ENCODE measurements at regions not wholly inside any gene's neighbourhood (a gene's known extent, or its start where the extent isn't known, plus 50 kb on each side); places are given as distances from the start of the nearest gene placed in this dataset.

DNA sequence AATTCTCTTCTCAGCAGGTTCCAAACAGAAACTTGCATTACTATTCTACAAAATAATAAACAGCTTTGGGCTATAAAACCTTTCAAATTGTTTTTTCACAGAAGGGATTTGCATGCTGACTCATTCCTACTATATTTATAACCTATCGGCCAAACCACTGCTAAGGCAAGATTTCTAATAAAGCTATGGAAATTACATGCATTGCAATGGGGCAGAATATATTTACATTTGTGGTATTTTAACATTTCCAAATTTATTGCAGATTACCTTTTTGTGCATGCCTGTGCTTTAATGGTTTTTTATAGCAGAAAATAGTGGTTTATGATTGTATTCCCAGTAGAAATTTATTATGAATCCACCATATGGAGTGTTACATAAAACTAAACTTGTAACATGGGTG, 69.0 kb upstream of the NPVF start:
- no peaks in the 10 kb centered on the region for H3K9me3 Mint-ChIP-seq (ENCODE audit: low read depth)
- peaks cover 13% of the 10 kb centered on the region for H3K4me1 Mint-ChIP-seq (ENCODE audit: low read depth)
- no peak overlapping the region for H3K27ac Mint-ChIP-seq (ENCODE audit: unreplicated experiment)
- TF ChIP-seq, protein P1, sequence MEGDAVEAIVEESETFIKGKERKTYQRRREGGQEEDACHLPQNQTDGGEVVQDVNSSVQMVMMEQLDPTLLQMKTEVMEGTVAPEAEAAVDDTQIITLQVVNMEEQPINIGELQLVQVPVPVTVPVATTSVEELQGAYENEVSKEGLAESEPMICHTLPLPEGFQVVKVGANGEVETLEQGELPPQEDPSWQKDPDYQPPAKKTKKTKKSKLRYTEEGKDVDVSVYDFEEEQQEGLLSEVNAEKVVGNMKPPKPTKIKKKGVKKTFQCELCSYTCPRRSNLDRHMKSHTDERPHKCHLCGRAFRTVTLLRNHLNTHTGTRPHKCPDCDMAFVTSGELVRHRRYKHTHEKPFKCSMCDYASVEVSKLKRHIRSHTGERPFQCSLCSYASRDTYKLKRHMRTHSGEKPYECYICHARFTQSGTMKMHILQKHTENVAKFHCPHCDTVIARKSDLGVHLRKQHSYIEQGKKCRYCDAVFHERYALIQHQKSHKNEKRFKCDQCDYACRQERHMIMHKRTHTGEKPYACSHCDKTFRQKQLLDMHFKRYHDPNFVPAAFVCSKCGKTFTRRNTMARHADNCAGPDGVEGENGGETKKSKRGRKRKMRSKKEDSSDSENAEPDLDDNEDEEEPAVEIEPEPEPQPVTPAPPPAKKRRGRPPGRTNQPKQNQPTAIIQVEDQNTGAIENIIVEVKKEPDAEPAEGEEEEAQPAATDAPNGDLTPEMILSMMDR (IDR thresholded peaks at IDR 0.05) = no peak
- H3K27me3 Mint-ChIP-seq (ENCODE audit: low read depth) = no peaks in the 10 kb centered on the region
- no peaks in the 10 kb centered on the region for H3K36me3 Mint-ChIP-seq (ENCODE audit: low read depth)
- DNase-seq (ENCODE audit: low spot score) = no peak
- no peak overlapping the region for H3K4me3 Mint-ChIP-seq (ENCODE audit: unreplicated experiment)

DNA sequence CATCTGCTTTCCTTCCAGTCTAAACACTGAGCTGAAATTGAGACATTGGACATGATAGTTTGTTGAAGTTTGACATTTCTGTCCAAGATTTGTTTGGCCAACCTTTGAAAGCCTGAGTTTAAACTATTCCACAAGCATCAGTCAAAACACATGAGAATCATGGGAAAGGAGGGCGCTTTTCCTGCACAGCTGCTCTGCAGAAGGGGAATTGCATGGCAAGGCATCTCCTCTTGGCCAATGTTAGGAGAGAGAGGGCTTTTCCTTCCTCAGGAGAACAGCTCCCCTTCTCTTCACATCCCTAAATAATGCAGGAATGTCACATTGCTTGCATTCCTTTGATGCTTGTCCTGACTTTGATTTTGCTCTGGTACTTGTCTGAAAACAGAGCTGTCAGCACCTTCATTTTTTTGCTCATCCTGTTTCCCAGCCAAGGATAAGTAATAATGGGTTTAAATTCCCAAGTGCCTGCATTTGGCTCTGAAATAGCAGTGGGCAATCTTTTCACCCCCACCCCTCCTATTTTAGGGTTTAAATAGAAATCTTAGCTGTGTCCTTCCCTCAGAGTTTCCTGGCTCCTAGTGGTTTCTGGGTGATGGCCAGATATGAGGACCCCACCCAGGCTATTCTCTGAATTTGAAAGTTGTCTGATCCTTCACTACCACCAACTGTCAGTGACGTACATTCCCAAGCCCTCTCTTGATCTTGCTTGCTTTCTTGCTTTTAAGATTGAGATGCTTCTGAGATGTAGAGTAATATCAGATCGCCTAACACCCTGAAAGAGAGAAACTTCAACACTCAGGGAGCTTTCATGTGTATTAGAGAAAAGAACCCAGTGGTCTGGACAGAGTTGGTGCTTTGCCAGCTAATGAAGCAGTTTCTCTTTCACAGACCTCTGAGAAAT, 75.2 kb upstream of the NPVF start:
- H3K9me3 Mint-ChIP-seq (ENCODE audit: low read depth) = no peaks in the 10 kb centered on the region
- peak overlapping the region; percentile 53 for H3K4me3 Mint-ChIP-seq (ENCODE audit: unreplicated experiment)
- H3K27me3 Mint-ChIP-seq (ENCODE audit: low read depth) = no peaks in the 10 kb centered on the region
- DNase-seq (ENCODE audit: low spot score) = no peak
- H3K27ac Mint-ChIP-seq (ENCODE audit: unreplicated experiment) = peak overlapping the region; percentile 83
- peaks cover 34% of the 10 kb centered on the region for H3K4me1 Mint-ChIP-seq (ENCODE audit: low read depth)
- TF ChIP-seq, protein P1 (IDR thresholded peaks at IDR 0.05) = no peak
- H3K36me3 Mint-ChIP-seq (ENCODE audit: low read depth) = no peaks in the 10 kb centered on the region

DNA sequence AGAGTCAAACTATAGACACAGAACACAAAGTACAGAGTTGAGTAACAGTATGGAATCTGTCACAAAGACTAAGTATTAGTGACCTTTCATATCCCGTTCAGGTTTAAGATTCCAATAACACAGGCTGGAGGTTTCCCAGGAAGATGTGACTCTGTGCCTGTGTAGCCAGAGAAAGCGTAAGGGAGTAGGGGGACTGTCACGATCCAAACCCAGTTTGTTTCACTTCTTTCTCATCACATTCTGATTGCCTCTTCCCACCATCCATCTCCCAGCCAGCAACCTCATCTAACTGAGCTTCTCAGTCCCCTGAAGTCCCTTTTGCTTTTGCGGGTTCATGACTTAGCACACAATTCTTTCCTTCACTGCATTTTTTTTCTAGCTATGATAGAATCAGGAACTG, 76.4 kb upstream of the NPVF start:
- H3K4me1 Mint-ChIP-seq (ENCODE audit: low read depth) = peaks cover 34% of the 10 kb centered on the region
- TF ChIP-seq, protein P1 (IDR thresholded peaks at IDR 0.05) = no peak
- no peak overlapping the region for H3K4me3 Mint-ChIP-seq (ENCODE audit: unreplicated experiment)
- H3K36me3 Mint-ChIP-seq (ENCODE audit: low read depth) = no peaks in the 10 kb centered on the region
- H3K27ac Mint-ChIP-seq (ENCODE audit: unreplicated experiment) = peak overlapping the region; percentile 64
- no peak for DNase-seq (ENCODE audit: low spot score)
- no peaks in the 10 kb centered on the region for H3K27me3 Mint-ChIP-seq (ENCODE audit: low read depth)
- H3K9me3 Mint-ChIP-seq (ENCODE audit: low read depth) = no peaks in the 10 kb centered on the region

DNA sequence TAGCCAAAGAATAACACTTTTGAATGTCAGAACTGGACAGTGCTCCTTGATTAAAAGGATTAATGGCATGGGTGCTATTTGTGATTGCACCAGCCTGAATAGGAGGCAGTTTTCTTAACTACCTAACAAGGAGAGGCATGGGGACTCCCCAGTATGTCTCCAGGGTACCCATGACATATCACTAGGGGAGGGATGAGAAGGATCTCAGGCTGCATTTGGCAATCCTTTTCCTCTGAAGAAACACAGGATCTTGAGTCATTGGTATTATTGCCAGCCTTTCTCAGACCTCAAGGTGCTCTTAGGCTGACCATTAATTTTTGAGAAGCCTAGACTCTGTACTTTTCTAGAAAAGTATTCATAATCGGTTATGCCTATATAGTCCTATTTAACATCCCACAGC, 77.5 kb upstream of the NPVF start:
- no peaks in the 10 kb centered on the region for H3K36me3 Mint-ChIP-seq (ENCODE audit: low read depth)
- H3K9me3 Mint-ChIP-seq (ENCODE audit: low read depth) = no peaks in the 10 kb centered on the region
- no peaks in the 10 kb centered on the region for H3K27me3 Mint-ChIP-seq (ENCODE audit: low read depth)
- H3K4me3 Mint-ChIP-seq (ENCODE audit: unreplicated experiment) = no peak overlapping the region
- TF ChIP-seq, protein P1 (IDR thresholded peaks at IDR 0.05) = no peak
- no peak for DNase-seq (ENCODE audit: low spot score)
- H3K27ac Mint-ChIP-seq (ENCODE audit: unreplicated experiment) = no peak overlapping the region
- peaks cover 34% of the 10 kb centered on the region for H3K4me1 Mint-ChIP-seq (ENCODE audit: low read depth)

DNA sequence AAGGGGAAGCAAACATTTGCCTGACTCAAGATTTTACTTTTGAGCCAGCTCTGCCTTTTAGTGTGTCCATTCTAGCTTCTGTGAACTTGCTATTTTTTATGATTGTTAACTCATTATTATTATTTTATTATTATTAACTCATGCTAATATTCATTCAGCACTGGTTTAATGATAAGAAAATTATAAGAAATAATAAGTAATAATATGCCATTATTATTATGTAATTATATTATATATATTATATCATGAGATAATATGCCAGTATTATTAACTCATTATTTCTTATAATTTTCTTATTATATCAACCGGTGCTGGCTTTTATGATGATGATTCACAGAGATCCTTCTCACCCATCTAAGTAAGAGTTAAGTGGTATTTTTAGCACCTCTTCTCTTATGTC, 79.3 kb upstream of the NPVF start:
- DNase-seq (ENCODE audit: low spot score) = no peak
- Mint-ChIP-seq H3K4me3 (ENCODE audit: unreplicated experiment) (no peak overlapping the region), H3K36me3 (ENCODE audit: low read depth) (no peaks in the 10 kb centered on the region), H3K27ac (ENCODE audit: unreplicated experiment) (no peak overlapping the region), H3K27me3 (ENCODE audit: low read depth) (no peaks in the 10 kb centered on the region), H3K4me1 (ENCODE audit: low read depth) (peaks cover 34% of the 10 kb centered on the region), H3K9me3 (ENCODE audit: low read depth) (no peaks in the 10 kb centered on the region)
- TF ChIP-seq, protein P1 (IDR thresholded peaks at IDR 0.05) = no peak

All from chondrocyte (in vitro differentiated cells).